H1 (cell line): ENCODE measurements at regions not wholly inside any gene's neighbourhood (a gene's known extent, or its start where the extent isn't known, plus 50 kb on each side); places are given as distances from the start of the nearest gene placed in this dataset.

Experiments
- CTCF ChIP-seq, 3 experiments: IDR thresholded peaks; 1 replicate in 2 of 3; 2 replicates in 1 of 3; pipeline versions ENCODE4 v1.5.1 to v1.6.1; 2011; ENCODE audit warnings: low read length in 3 of 3, mild to moderate bottlenecking in 3 of 3, inconsistent platforms in 2 of 3, low read depth in 1 of 3, moderate library complexity in 1 of 3; ENCODE audit not compliant: insufficient read depth in 1 of 3; ENCODE audit errors: control extremely low read depth in 1 of 3
- NRF1 ChIP-seq: IDR thresholded peaks from 2 replicates; pipeline ENCODE4 v1.6.1; 2011; ENCODE audit warnings: mild to moderate bottlenecking, low read depth, low read length, improper control_type of control experiment
- RAD21 ChIP-seq, 2 experiments: IDR thresholded peaks in 1 of 2; conservative IDR thresholded peaks in 1 of 2; 2 replicates each; pipeline ENCODE4 v1.6.1; 2011; ENCODE audit warnings: low read depth in 2 of 2, low read length in 2 of 2, improper control_type of control experiment in 1 of 2, inconsistent platforms in 1 of 2, mild to moderate bottlenecking in 1 of 2, moderate library complexity in 1 of 2
- RNF2 ChIP-seq: fragments of 200-900, 300-1000 bp; sonication (generic); IDR thresholded peaks from 2 replicates; pipeline ENCODE4 v1.7.1; 2016; ENCODE audit warnings: borderline replicate concordance, low read depth, mild to moderate bottlenecking, antibody characterized with exemption, low read length; ENCODE audit not compliant: poor library complexity, severe bottlenecking; ENCODE audit errors: missing control alignments
- SIRT6 ChIP-seq: IDR thresholded peaks from one replicate; pipeline ENCODE4 v1.7.1; 2012; ENCODE audit warnings: low read length, inconsistent platforms

DNA sequence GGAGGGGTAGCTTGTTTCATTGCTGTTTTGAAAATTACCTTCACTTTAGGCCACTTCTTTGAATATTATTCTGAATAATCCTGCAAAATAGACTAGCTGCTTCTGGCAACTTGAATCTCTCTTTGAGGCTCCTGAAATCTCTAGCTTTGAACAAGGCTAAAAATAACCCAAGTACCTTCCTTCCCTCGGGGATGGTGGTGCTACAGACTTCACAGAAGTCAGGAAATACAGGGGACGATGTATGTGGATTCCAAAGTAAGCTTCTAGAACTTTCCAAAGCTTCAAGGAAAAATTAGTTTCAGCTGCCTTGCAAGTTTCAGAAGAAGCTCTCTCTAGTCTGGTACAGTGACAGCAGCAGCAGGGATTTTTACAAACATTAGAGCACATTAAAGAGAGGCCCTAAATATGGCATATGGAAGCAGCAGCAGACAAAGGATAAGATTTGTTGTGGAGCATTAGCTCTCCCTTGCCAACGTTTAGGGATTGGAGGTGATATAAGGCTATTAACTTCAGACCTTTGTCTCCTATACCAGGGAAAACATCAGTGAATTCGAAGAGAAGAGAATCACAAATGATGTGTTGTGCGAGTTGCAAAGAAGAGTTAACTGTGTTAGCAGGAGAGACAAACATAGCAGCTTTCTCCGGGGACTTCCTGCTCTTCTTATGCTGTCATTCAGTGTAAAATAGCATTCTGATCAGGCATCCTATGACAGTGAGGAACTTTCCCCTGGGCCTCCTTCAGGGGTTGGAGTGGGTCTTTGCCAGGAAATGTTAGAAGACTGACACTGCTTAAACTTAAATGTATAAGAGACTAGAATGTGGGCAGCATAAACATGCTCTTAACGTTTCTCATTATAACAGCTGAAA lies 783.0 kb upstream of the ARPP21 start:
- TF ChIP-seq CTCF (IDR thresholded peaks at IDR 0.05; ENCODE audit: control extremely low read depth in 1 of 3, insufficient read depth in 1 of 3, low read depth in 1 of 3, low read length in 3 of 3) (no peak), SIRT6 (no peak), RAD21 (IDR thresholded peaks at IDR 0.05 in 1 of 2, conservative IDR thresholded peaks at IDR 0.05 in 1 of 2; ENCODE audit: low read depth in 2 of 2, low read length in 2 of 2) (no peak), RNF2 (no peak), NRF1 (no peak)
